ENCODE measurements at regions not wholly inside any gene's neighbourhood (a gene's known extent, or its start where the extent isn't known, plus 50 kb on each side); places are given as distances from the start of the nearest gene placed in this dataset.
"Not testable (repeated sequence)": the region's sequence is repeated elsewhere in the genome, so short reads cannot be mapped to it uniquely, and the experiment has no call there.

DNA sequence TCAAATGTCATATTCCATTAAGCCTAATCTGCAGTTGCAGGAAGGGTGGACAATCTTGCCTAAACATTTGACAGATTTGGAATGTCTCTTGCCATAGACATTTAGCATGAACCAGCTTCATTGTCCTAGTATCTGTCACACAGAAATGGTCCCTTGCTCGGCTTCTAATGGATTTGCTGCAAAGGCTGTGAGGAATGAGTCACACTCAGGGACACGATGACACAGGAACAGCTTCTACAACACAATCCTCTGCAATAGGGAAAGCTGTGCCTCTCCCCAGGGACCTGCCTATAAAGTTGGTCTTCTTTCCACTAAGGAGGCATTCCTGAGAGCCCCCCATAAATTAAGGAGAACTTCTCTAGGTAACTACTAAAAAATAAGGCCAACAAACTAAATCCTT, 155.1 kb upstream of the L3MBTL4 start:
- no peak for DNase-seq

- DNase-seq: no peak
These were observed 156.0 kb upstream of the L3MBTL4 start for GRCh38 chr18:6570581-6571238.

DNA sequence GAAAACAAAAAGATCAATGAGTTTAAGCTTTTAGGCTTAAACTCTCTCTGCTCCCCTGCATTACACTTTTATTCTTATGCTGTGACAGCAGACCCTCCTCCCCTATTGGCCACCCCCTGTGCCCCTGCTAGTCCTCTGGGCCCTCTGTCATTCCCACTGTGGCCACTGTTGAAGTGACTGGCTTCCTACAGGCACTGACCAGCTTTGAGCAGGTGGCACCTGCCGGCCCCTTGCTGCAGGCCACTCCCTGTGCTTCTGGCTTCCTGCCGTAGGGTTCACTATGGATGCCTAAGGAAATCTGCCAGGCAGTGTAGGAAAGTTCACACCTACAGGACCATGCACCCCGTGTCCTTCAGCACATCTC, 156.5 kb upstream of the L3MBTL4 start:
- DNase-seq: no peak

DNA sequence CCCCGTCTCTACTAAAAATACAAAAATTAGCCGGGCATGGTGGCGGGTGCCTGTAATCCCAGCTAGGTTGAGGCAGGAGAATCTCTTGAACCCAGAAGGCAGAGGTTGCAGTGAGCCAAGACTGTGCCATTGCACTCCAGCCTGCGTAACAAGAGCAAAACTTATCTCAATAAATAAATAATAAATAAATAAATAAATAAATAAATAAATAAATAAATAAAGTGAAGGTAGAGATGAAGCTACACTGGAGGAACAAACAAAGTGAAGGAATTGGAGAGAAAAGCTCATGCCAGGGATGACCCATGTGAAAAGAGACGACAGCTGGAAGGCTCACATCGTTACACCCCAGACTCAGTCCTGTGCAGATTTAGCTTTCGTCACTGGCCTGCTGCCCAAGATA, 157.3 kb upstream of the ARHGAP28 start:
- not testable (repeated sequence) for DNase-seq

DNA sequence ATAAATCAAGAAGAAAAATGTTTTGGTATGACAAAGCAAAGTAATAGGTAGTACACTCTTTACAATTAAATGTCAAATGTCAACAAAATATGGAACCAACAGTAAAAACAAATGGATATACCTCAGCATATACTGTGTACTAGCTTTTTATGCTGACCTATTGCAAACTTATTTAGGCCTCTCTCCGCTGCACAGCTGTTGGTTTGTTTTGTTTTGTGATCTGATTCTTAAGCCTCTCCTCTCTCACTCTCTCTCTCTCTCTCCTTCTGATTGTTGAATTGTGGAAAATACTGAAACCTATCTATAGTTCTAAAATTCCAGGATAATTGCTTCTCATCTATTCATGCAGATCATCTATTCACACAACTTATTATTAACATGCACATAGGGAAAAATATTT, 154.9 kb upstream of the ARHGAP28 start:
- no peak for DNase-seq

GRCh38 chr18:6575908-6576307, 153.6 kb upstream of the ARHGAP28 start:
- DNase-seq: no peak

- no peak for DNase-seq
These were observed 152.7 kb upstream of the ARHGAP28 start for GRCh38 chr18:6576718-6577375.

- DNase-seq: no peak
These were observed 150.8 kb upstream of the ARHGAP28 start for GRCh38 chr18:6578686-6579085.

- DNase-seq: no peak
These were observed 150.0 kb upstream of the ARHGAP28 start for GRCh38 chr18:6579486-6579885.

DNA sequence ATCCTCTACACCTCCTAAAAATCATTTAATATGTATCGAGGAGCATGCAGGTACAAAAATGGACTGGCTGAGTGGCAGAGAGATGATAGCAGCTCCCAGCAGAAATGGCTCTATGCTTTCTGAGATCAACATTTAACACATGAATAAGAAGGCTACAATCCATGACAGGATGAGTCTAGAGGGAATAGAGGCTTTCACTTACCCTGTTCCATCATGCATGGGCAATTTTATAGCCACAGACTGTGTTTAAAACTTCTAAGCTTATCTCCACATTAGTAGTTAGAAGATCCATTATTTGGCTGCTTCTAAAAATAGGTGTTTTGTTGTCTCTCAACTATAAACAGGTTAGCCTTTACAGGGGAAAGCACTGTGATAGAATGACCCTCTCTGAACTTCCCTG, 149.1 kb upstream of the ARHGAP28 start:
- no peak for DNase-seq

DNA sequence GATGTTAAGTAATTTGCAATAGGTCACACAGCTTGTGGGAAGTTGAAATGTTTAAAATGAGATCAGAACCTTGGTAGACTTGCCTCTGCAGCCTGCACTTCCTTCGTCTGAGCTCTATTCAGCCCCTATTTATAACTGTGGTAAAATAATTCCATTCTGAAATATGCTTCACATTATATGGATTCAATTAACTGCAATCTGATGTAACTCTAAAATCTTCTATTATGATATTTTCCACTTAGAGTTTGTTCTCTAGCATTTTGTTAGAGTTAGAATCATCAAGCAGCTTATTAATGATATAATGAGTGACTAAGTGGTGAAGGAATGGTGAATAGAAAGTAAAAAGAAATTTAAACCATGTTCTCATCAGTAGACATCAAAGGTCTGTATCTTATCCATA, 139.6 kb upstream of the ARHGAP28 start:
- DNase-seq: no peak

- DNase-seq: no peak
These were observed 139.2 kb upstream of the ARHGAP28 start for GRCh38 chr18:6590326-6590725.

- no peak for DNase-seq
These were observed 138.0 kb upstream of the ARHGAP28 start for GRCh38 chr18:6591491-6591890.

GRCh38 chr18:6592522-6592921, 137.0 kb upstream of the ARHGAP28 start:
- DNase-seq: no peak

DNA sequence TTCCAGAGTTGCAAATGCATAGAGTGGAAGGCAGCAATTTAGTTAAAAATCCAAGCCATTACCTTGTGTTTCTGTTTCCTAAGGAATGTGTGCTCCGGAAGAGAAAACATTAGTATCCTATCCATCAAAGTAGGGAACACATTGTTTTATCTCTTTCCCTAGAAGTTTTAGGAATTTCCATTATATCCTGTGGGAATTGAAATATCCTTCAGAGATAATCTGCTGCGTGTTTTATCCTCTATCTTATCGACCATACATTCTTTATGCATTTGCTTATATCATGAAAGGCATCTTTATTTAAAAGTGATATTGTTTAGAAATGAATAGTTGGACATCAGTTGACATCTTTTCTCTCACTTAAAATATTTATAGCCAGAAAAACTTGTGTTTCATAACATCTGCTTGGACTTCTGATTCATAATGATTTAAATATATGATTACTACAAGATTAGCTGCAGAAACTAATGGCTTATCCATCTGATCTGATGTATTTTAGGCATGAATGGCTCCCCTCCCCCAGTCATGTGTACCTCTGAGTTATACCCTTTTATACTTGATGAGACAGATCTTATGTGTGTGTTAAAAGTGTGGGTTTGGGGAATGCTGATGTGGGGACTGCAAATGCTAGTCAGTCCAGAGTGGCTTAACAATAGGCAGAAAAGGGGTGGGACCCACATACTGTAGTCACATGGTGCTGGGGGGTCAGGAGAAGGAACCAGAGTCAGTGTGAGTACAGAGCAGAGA, 136.2 kb upstream of the ARHGAP28 start:
- DNase-seq: no peak

- DNase-seq: peak in 20 of 58 donors; percentile 2 to 73 (median 28)
These were observed 133.8 kb upstream of the ARHGAP28 start for GRCh38 chr18:6595666-6596065.

DNA sequence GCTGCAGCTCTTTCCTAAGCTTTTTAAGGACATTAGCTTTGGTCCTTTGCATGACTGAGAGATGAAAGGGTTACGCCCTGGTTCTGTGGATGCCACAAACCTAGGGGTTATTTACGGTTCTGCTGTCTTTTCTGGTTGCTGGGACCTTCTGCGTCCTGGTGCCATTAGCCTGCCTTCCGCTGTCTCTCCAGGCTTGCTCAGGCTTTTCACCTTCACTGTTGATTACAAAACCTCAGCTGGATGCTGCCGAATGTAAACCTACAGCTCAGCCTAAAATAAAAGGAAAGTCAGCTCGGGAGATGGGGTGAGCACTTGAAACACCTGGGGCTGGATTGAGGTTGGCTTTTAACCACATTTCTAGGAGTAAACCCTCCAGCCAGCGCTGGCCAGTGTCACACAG, 130.9 kb upstream of the ARHGAP28 start:
- DNase-seq: no peak

- no peak for DNase-seq
These were observed 128.8 kb upstream of the ARHGAP28 start for GRCh38 chr18:6600667-6601167.

DNA sequence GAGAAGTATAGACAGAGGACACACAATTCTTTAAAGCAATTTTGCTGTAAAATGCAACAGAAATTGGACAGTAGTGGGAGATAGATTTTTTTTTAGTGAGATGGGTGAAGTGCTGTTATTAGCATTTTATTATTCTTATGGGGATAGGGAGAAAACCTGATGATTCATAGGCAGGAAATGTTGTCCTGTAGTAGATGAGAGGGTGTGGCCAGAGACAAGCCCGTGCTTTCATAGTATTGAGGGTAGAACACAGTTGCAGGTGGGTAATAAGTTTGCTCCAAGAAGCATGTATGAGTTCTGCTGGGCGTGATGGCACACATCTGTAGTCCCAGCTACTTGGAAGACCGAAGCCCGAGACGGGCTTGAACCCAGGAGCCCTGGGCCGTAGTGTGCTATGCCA, 128.3 kb upstream of the ARHGAP28 start:
- DNase-seq: no peak

DNA sequence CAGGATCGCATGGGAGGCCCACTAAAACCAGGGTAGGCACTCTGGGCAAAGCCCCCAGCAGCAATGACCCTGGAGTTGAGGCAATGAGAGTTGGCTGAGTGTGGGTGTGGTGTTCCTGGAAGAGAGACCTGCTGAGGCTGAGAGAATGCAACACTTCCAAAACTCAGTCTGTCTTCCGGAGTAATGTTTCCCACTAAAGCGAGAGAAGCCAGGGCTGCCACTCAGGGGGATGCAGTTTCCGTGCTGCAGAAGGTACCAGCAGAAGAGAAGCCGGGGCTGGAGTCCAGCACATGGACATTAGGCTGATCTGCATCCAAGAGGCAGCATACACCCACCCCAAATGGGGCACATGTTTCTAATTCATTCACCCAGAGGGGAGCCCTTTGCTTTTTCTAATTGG, 127.2 kb upstream of the ARHGAP28 start:
- no peak for DNase-seq

GRCh38 chr18:6604573-6604941, 125.0 kb upstream of the ARHGAP28 start:
- DNase-seq: no peak

GRCh38 chr18:6605115-6605869, 124.2 kb upstream of the ARHGAP28 start:
- peak in 4 of 58 donors; percentile 2 to 11 (median 3) for DNase-seq

All from anterior cingulate cortex (tissue), 58 donors.